HG02884 (cell line): ENCODE measurements at regions not wholly inside any gene's neighbourhood (a gene's known extent, or its start where the extent isn't known, plus 50 kb on each side); places are given as distances from the start of the nearest gene placed in this dataset.

Experiments used
- ATAC-seq: cut with Tn5 transposase; IDR thresholded peaks from one replicate; pipeline ENCODE4 v1.9.1; 2021; ENCODE audit warnings: mild to moderate bottlenecking, moderate library complexity; ENCODE audit not compliant: unreplicated experiment

DNA sequence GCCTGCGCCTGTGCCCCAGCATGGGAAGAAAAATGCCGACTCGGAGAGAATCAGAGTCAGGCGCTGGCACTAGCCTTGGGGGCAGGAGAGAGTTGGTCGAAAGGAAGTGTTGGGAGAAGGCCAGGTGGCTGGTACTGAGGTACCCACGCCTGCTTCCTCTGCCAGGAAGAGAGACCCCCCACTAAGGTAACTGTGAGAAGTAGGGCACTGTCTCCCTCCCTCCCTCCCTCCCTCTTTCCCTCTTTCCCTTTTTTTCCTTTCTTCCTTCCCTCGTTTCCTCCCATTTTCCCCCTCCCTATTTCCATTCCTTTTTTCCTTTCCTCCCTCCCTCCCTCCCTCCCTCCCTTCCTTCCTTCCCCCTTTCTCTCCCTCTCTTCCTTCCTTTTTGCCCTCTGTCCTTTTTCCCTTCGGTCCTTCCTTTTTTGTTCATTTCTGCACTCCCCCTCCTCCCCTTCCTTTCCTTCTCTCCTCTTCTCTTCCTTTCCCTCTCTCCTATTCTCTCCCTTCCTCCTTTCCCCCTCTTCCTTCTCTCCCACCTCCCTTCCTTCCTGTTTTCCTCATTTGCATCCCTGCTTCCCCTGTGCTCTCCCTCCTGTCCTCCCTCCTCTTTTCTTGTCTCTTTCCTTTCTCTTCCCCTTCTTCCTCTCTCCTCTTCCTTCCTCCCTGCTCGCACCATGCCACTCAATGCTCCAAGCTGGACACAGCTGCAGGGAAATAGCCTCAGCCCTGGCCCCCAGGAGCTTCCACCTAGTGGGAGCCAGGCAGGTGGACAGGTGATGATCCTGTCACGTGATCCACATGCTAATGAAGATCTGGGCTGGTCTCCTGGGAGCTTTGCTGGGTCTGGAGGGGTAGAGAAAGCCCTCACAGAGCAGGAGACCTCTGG is 148.0 kb downstream of the DHX35 start:
- ATAC-seq: no peak

DNA sequence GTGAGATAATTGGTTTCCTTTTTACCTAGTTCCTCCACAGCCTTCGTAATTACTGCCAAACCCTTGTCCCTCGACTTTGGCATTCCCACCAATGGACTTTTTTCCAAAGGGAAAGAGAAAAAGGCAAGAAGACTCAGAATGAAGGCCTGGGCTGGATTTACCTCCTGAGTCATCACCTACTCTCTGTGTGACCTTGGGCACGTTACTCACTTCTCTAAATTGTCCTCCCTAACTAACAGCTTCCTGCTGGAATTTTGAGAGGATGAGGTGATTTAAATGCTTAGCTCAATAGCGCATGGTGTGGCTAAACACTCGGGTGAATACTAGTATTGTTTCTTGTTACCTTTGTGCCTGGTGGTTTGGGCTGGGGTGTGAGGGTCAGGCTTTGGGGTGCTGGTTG is 146.6 kb downstream of the DHX35 start:
- ATAC-seq: no peak

DNA sequence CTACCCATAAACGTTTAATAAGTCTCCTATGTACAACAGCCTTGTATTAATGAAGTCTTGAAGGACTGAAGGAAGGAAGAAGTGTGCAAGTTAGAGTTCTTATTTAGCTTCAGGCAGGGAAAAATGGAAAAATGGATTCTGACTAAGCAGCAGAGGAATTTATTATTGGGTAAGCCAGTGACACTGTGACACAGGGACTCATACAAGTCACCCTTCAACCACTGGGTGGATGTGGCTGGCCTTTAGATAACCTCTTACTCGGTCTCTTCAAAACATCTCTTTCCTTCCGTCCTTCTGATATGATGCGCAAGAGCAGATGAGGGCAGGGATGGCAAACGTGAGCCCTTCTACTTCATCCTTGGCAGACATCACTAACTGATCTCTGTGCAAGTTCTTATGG is 145.6 kb downstream of the DHX35 start:
- ATAC-seq: no peak

DNA sequence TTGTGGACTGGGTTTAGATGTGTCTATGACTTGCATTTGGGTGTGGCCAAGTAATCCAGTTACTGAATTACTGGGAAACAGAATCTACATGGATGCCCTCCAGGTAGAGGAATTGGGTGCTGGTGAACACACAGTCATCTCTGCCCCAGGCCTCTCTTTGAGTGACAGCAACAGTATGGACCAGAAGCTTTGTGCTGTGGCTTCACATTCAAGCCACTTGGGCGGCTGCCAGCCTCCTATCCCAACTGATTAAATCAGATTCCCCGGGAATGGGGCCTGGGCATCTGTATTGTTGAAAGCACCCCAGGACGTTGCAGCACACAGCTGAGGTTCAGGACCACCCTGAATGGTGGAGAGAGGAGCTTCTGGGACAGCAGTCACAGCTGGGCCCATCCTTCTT is 144.6 kb downstream of the DHX35 start:
- no peak for ATAC-seq

DNA sequence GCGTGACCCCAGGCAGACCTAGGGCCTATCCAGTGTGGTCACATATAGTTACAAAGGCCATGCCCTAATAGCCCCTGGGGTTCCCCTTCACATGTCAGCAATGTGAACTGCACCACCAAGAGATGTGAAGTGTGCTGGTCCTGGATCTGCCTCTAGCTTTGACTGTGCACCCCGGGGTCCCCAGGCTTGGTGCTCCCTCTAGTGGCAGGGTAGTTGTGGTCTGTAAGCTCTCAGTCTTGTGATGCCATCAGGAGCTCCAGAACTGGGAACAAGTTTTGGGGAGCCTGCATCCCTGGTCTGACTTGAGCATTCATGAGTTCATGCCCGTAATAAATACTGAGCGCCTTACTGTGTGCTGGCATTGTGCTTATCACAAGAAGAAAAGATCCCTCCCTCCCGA is 143.4 kb downstream of the DHX35 start:
- ATAC-seq: no peak

DNA sequence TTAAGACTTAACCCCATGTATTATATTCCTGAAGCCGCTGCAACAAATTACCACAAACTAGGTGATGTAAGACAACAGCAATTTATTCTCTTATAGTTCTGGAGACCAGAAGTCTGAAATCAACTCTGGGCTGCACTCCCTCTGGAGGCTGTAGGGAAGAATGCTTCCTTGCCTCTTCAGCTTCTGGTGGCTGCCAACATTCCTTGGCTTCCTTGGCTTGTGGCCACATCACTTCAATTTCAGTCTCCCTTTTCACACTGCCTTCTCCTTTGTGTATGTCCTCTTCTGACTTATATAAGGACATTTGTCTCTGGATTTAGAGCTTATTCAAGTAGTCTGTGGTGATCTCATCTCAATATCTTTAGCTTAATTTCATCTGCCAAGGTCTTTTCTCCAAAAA is 141.6 kb downstream of the DHX35 start:
- ATAC-seq: no peak

DNA sequence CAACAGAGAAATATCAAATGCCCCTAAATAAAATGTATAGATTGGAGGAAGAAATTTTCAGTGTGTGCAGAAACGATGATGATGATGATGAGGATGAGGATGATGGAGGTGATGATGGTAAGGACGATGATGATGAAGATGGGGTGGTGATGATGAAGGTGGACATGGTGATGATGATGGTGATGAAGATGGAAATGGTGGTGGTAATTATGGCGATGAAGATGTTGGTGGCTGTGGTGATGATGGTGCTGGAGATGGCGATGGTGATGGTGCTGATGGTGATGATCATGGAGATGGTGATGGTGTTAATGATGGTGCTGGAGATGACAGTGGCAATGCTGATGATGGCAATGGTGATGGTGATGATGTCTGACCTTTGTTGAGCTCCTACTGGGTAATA is 141.2 kb downstream of the DHX35 start:
- ATAC-seq: no peak

DNA sequence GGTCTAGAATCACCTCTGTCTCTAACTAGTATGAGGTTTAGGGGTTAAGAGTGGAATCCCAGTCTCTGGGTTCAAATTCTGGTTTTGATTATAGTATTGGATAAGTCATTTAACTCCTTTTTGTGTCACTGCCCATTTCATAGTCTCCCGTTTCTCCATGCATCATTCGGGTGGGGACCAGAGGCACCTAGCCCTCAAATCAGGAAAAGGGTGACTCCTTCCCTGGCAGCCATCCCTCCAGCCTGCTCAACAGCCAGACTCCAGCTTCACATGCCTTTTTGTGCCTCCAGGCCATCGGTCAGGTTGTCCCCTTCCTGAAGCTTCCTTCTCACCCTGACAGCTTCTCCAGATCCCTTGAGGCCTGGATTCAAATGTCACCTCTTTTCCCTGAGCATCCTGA is 139.8 kb downstream of the DHX35 start:
- ATAC-seq: no peak

DNA sequence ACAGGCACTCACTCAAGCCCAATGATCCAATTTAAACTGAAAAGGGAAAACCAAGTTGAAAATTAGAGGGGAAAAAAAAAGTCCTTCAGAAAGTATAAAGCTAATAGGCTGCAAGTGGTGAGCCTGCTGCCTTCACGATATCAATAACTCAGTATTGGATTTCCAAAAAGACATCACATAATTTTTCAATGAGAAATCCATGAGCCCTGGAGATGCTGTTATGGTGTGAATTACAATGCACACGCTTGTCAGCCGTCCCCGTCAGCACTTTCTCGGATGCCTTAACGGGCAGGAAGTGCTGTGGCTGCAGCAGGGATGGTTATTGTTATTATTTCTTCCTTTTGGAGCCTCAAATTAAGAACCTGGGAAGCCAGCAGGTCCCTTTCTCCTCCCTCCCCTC is 138.5 kb downstream of the DHX35 start:
- ATAC-seq: no peak

DNA sequence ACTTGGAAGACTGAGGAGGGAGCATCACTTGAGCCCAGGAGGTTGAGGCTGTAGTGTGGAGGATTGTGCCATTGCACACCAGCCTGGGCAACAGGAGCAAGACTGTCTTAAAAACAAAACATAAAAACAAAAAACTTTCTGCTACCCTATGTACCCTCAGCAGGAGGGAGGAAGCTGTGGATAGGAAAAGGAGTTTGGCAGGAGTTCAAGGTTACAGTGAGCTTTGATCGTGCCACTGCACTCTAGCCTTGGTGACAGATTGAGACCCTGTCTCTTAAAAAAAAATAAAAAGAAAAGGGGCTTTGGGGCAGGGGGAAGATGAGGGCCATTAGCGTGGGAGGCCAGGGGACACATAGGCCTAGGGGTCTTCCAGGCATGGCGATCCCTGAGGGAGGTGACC is 135.7 kb downstream of the DHX35 start:
- no peak for ATAC-seq

DNA sequence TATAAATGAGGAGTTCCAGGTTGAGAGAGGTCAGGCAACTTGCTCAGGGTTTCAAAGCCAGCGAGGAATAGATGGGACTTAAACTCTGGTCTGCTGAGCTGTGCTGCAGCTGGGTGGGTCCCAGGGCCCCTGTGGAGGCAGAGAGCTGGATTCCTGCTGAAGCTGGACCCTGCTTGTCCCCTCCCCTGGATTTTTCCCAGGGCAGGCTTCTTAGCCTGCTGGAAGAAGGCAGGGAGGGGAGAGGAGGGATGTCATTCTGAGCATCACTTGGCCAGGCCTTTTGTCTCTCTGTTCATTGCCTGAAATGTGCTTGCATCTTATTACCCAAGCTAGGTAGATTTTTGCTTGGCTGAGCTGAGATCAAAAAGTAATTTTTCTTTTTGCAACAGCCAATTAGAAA is 133.7 kb downstream of the DHX35 start:
- ATAC-seq: no peak

DNA sequence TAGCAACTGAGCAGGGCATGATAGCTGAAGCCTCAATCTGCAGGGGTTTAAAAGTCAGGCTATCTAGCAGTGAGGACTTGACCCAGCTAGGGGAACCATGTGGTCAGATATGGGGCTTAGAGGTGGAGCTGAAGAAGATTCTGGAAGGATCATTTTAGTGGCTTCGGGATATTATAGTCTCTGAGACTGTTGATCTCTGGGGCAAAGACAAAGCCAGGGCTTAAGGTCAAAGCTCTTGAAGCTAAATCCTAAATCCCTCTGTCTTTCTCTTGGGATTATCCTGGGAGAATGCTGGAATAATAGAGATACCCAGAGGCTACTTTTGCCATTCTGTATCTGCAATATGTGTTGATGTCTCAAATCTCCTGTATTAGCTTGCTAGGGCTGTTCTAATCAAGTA is 132.2 kb downstream of the DHX35 start:
- ATAC-seq: no peak

DNA sequence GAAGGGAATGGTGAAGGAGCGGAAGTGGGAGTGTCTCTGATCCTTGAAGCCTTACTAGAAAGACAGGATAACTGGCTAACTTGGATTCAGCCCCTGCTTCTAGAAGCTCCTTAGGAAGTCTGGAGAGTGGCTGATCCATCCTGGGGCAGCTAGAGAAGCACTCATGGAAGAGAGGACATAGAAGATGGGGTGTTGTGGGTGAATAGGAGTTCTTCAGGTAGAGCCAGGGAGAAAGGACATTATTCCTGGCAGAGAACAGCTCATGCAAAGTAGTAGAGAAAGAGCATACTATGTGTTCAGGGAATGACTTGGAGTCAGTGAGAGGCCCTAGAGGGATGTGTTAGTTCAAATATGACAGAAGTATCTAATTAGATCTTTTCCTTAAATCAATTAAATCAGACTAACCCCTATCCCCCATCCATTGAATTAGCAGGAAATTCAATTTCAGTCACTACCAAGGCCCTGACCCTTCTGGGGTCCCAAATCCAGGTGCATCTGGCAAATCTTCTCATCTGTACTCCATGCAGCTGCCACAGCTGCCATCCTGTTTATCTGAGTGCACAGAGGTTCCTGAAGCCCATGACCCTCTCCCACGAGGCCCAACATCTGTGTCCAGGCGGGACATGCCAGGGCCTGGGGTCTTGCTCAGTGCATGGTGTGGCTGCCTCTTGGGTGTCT is 130.7 kb downstream of the DHX35 start:
- ATAC-seq: no peak

DNA sequence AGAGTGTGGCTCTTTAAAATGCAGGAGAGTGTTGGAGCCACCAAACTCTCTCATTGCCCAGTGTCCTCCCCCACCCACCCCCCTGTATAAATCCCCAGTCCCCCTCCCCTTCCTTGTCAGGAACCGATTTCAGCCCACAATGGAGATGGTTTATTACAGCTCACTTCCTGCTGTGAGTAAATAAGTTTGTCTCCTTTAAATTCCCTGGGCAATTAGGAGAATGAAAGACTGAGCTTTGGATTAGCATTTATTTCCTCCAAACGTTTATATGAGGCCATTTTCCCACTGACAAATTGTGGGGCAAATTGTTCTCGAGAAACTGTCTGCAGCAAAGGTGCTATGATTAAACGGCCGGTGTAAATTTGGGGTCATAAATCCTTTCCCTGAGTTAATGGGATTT is 128.8 kb downstream of the DHX35 start:
- ATAC-seq: no peak

DNA sequence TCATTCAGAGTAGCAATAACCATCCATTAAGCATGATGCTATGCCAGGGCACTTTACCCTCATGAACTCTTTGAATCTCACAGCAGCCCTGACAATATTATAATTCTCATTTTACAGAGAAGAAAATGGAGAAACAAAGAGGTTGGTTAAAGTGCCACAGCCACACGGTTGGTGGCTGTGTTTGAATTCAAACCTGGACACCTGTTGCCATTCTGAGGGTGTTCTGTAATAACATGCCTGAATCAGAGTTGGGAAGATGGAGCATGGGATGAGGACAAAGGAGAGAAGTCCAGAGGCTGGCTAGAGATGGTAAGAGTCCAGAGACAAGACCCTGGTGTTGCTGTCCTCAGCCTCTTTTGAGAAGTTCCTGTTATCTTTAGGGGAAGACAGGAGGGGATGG is 127.7 kb downstream of the DHX35 start:
- ATAC-seq: no peak
